PC-9 (cell line): ENCODE measurements at regions not wholly inside any gene's neighbourhood (a gene's known extent, or its start where the extent isn't known, plus 50 kb on each side); places are given as distances from the start of the nearest gene placed in this dataset.

Experiments used
- EZH2 ChIP-seq: fragments of 200-600 bp; sonication (generic); IDR thresholded peaks from 2 replicates; pipeline ENCODE4 v1.8.0; 2017; ENCODE audit warnings: antibody characterized with exemption, low read depth
- TF ChIP-seq, protein P1 (sequence below): fragments of 200-600 bp; sonication (generic); conservative IDR thresholded peaks from 2 replicates; pipeline ENCODE4 v1.6.1; 2017; ENCODE audit warnings: mixed run types, antibody characterized with exemption, mild to moderate bottlenecking, moderate library complexity

DNA sequence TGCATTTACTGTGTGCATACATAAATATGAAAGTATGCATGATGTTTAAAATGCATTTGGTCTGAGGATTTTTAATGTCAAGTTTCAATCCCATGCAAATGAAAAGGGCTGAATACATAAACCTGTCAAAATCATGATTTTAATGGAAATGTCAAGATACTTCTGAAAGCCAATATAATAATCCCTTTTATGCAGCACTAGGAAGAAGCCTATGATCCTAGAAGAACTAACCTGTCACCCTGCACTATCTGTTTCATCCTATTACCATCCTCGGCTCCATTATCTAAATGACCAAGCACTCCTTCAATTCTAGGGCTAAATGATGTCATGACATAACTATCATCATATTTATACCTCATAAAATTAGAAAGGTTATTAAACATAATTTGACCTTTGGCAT lies 2229.4 kb upstream of the WWC1 start:
- TF ChIP-seq, protein P1, sequence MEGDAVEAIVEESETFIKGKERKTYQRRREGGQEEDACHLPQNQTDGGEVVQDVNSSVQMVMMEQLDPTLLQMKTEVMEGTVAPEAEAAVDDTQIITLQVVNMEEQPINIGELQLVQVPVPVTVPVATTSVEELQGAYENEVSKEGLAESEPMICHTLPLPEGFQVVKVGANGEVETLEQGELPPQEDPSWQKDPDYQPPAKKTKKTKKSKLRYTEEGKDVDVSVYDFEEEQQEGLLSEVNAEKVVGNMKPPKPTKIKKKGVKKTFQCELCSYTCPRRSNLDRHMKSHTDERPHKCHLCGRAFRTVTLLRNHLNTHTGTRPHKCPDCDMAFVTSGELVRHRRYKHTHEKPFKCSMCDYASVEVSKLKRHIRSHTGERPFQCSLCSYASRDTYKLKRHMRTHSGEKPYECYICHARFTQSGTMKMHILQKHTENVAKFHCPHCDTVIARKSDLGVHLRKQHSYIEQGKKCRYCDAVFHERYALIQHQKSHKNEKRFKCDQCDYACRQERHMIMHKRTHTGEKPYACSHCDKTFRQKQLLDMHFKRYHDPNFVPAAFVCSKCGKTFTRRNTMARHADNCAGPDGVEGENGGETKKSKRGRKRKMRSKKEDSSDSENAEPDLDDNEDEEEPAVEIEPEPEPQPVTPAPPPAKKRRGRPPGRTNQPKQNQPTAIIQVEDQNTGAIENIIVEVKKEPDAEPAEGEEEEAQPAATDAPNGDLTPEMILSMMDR = no peak
- TF ChIP-seq EZH2 = no peak
